NT2/D1 (cell line): ENCODE measurements at regions not wholly inside any gene's neighbourhood (a gene's known extent, or its start where the extent isn't known, plus 50 kb on each side); places are given as distances from the start of the nearest gene placed in this dataset.

Experiments used
- SUZ12 ChIP-seq: IDR thresholded peaks from 2 replicates; pipeline ENCODE4 v1.6.1; 2011; ENCODE audit not compliant: insufficient read length, insufficient read depth; ENCODE audit errors: extremely low read depth
- YY1 ChIP-seq: IDR thresholded peaks from 2 replicates; pipeline ENCODE4 v1.6.1; 2011; ENCODE audit not compliant: insufficient read length, insufficient read depth
- ZNF274 ChIP-seq: IDR thresholded peaks from 2 replicates; pipeline ENCODE4 v1.6.1; 2011; ENCODE audit warnings: mild to moderate bottlenecking, low read depth, low read length

DNA sequence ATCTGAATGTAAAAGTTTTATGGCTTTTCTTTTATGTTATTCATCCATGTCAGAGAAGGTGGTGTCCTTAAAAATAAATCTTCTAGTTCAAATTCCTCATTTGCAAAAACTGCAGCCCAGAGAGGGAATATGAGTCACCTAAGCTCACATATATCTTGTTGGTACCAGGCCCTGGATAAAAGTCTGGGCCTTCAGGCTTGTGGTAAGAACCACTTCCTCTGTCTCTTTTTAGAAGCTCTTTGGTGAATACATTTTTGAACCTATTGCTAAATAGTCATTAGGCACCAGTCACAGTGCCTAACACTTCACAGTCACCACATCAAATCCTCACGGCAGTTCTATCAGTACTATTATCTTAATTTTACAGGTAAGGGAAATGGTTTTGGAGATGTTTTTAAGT lies 199.2 kb downstream of the KCNS3 start:
- TF ChIP-seq ZNF274 (no peak), SUZ12 (no peak), YY1 (no peak)
